Hepatocyte (in vitro differentiated cells): ENCODE measurements at regions not wholly inside any gene's neighbourhood (a gene's known extent, or its start where the extent isn't known, plus 50 kb on each side); places are given as distances from the start of the nearest gene placed in this dataset.

ENCODE experiments used
- DNase-seq: peaks from one replicate; pipeline ENCODE4 v3.0.0-alpha.2; 2016; ENCODE audit warnings: low spot score
- H2AFZ ChIP-seq: fragments of 200-600 bp; sonication (generic); 2 replicates; pipeline ENCODE4 v1.6.0; 2016; ENCODE audit warnings: antibody characterized with exemption, mild to moderate bottlenecking
- H3K27ac ChIP-seq: fragments of 200-600 bp; sonication (generic); 2 replicates; pipeline ENCODE4 v1.5.1; 2016; ENCODE audit warnings: mild to moderate bottlenecking
- H3K27me3 ChIP-seq: fragments of 200-600 bp; sonication (generic); 2 replicates; pipeline ENCODE4 v1.6.1; 2016
- H3K36me3 ChIP-seq: fragments of 200-600 bp; sonication (generic); replicated peaks from 2 replicates; pipeline ENCODE4 v1.5.1; 2016; ENCODE audit warnings: low read depth; ENCODE audit not compliant: insufficient read depth
- H3K4me1 ChIP-seq: fragments of 200-600 bp; sonication (generic); 2 replicates; pipeline ENCODE4 v1.5.1; 2016; ENCODE audit warnings: mild to moderate bottlenecking, moderate library complexity; ENCODE audit not compliant: insufficient read depth
- H3K4me2 ChIP-seq: fragments of 200-600 bp; sonication (generic); 2 replicates; pipeline ENCODE4 v1.6.0; 2016
- H3K4me3 ChIP-seq: fragments of 200-600 bp; sonication (generic); 2 replicates; pipeline ENCODE4 v1.5.1; 2016; ENCODE audit warnings: mild to moderate bottlenecking
- H3K79me2 ChIP-seq: fragments of 200-600 bp; sonication (generic); 2 replicates; pipeline ENCODE4 v1.6.0; 2017; ENCODE audit warnings: mild to moderate bottlenecking
- H3K9me2 ChIP-seq: fragments of 200-600 bp; sonication (generic); replicated peaks from 2 replicates; pipeline ENCODE4 v1.6.0; 2017; ENCODE audit warnings: mild to moderate bottlenecking; ENCODE audit not compliant: insufficient read depth
- H3K9me3 ChIP-seq: fragments of 200-600 bp; sonication (generic); 2 replicates; pipeline ENCODE4 v1.5.1; 2016; ENCODE audit warnings: low read depth, mild to moderate bottlenecking
- H4K20me1 ChIP-seq: fragments of 200-600 bp; sonication (generic); 2 replicates; pipeline ENCODE4 v1.6.0; 2016; ENCODE audit warnings: mild to moderate bottlenecking; ENCODE audit not compliant: insufficient read depth, poor library complexity, severe bottlenecking
- EZH2 ChIP-seq: fragments of 200-600 bp; sonication (generic); IDR thresholded peaks from 2 replicates; pipeline ENCODE4 v1.6.1; 2016; ENCODE audit warnings: antibody characterized with exemption, mild to moderate bottlenecking, borderline replicate concordance
- EZH2phosphoT487 ChIP-seq: fragments of 200-600 bp; sonication (generic); IDR thresholded peaks from one replicate; pipeline ENCODE4 v1.6.1; 2018; ENCODE audit warnings: antibody characterized with exemption, mild to moderate bottlenecking, low read depth, moderate library complexity; ENCODE audit not compliant: unreplicated experiment, severe bottlenecking
- WGBS: methylation state at CpG from one replicate; pipeline ENCODE4 v1.1.6; 2016; ENCODE audit warnings: low lambda C conversion rate; ENCODE audit errors: missing lambda C conversion rate; 5-methylcytosine and 5-hydroxymethylcytosine counted together
- TF ChIP-seq, protein P1 (sequence below): fragments of 200-600 bp; sonication (generic); IDR thresholded peaks from 2 replicates; pipeline ENCODE4 v1.5.1; 2016; ENCODE audit warnings: antibody characterized with exemption, mild to moderate bottlenecking; ENCODE audit not compliant: poor library complexity

GRCh38 chr3:46146548-46146947, 61.6 kb downstream of the CCR1 start:
- Histone ChIP-seq H2AFZ (no peak overlapping the region), H3K36me3 (no peaks in the 10 kb centered on the region), H3K9me2 (no peaks in the 10 kb centered on the region), H4K20me1 (no peaks in the 10 kb centered on the region), H3K4me3 (no peak overlapping the region), H3K27me3 (no peaks in the 10 kb centered on the region), H3K9me3 (no peaks in the 10 kb centered on the region), H3K4me2 (no peak overlapping the region), H3K4me1 (no peaks in the 10 kb centered on the region), H3K79me2 (no peaks in the 10 kb centered on the region), H3K27ac (no peak overlapping the region)
- DNase-seq = no peak
- WGBS = 90% methylated on average over 4 of the region's 4 CpGs
- TF ChIP-seq EZH2phosphoT487 = no peak
- TF ChIP-seq, protein P1, sequence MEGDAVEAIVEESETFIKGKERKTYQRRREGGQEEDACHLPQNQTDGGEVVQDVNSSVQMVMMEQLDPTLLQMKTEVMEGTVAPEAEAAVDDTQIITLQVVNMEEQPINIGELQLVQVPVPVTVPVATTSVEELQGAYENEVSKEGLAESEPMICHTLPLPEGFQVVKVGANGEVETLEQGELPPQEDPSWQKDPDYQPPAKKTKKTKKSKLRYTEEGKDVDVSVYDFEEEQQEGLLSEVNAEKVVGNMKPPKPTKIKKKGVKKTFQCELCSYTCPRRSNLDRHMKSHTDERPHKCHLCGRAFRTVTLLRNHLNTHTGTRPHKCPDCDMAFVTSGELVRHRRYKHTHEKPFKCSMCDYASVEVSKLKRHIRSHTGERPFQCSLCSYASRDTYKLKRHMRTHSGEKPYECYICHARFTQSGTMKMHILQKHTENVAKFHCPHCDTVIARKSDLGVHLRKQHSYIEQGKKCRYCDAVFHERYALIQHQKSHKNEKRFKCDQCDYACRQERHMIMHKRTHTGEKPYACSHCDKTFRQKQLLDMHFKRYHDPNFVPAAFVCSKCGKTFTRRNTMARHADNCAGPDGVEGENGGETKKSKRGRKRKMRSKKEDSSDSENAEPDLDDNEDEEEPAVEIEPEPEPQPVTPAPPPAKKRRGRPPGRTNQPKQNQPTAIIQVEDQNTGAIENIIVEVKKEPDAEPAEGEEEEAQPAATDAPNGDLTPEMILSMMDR = no peak
- no peak for TF ChIP-seq EZH2

DNA sequence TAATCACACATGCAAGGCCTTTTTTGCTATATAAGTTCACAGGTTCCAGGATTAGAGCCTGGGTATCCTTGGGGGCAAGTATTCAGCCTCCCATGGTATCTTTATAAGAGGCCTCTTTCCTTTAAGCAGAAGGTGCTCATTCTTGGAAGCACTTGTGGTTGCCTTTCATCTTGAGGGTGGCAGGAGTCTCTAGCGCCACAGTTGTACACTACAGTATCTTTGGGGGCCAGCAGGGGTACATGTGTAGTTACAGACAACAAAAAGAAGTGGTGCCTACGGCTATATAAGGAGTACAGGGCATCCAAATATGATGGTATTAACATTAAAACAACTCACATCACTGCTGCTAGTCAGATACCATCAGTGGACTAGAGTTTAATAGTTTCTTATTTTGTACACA, 62.1 kb downstream of the CCR1 start:
- WGBS = 40% methylated on average over 2 of the region's 2 CpGs
- Histone ChIP-seq H3K4me3 (no peak overlapping the region), H3K9me3 (no peaks in the 10 kb centered on the region), H3K9me2 (no peaks in the 10 kb centered on the region), H3K27ac (no peak overlapping the region), H3K27me3 (no peaks in the 10 kb centered on the region), H3K36me3 (no peaks in the 10 kb centered on the region), H3K4me2 (no peak overlapping the region), H4K20me1 (no peaks in the 10 kb centered on the region), H3K4me1 (no peaks in the 10 kb centered on the region), H2AFZ (no peak overlapping the region), H3K79me2 (no peaks in the 10 kb centered on the region)
- DNase-seq = no peak
- TF ChIP-seq, protein P1 = no peak
- no peak for TF ChIP-seq EZH2
- TF ChIP-seq EZH2phosphoT487 = no peak

- Histone ChIP-seq H3K4me1 (no peaks in the 10 kb centered on the region), H3K27me3 (no peaks in the 10 kb centered on the region), H4K20me1 (no peaks in the 10 kb centered on the region), H3K36me3 (no peaks in the 10 kb centered on the region), H3K27ac (no peak overlapping the region), H3K79me2 (no peaks in the 10 kb centered on the region), H3K4me2 (no peak overlapping the region), H3K9me2 (no peaks in the 10 kb centered on the region), H3K9me3 (no peaks in the 10 kb centered on the region), H3K4me3 (no peak overlapping the region), H2AFZ (no peak overlapping the region)
- TF ChIP-seq EZH2 (no peak), EZH2phosphoT487 (no peak)
- TF ChIP-seq, protein P1 = no peak
- no peak for DNase-seq
- 87% methylated on average over 1 of the region's 1 CpG for WGBS
These were observed 63.0 kb downstream of the CCR1 start for GRCh38 chr3:46145147-46145546.

DNA sequence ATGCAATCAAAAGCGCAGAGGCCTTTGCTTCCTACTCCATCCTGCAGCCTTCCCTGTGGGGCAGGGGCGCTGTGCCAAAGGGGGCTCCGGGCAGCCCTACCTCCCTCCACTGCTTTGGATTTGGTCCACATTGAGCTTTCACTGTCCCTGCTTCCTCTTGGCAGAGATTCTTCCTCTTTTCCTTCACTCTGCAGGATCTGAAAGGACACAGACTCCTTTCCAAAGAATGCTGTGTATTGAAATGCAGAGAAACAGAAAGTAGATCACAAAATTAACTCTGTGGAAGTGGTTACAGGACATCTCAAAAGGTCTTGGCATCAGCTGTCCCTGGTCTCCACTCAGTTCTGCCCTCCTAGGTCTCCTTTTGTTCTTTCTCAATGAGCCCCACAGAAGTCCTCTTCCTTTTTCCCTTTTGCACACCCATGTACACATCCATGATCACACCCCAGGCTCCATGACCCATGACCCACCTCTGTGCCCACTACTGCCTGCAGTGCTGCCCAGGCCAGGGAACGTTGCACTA, 64.1 kb downstream of the CCR1 start:
- no peak overlapping the region for H2AFZ ChIP-seq
- H3K27ac ChIP-seq = no peak overlapping the region
- no peaks in the 10 kb centered on the region for H3K36me3 ChIP-seq
- DNase-seq = no peak
- no peaks in the 10 kb centered on the region for H3K27me3 ChIP-seq
- H3K9me2 ChIP-seq = no peaks in the 10 kb centered on the region
- H4K20me1 ChIP-seq = no peaks in the 10 kb centered on the region
- 87% methylated on average over 4 of the region's 4 CpGs for WGBS
- H3K79me2 ChIP-seq = no peaks in the 10 kb centered on the region
- no peaks in the 10 kb centered on the region for H3K9me3 ChIP-seq
- no peak for TF ChIP-seq EZH2
- no peak for TF ChIP-seq EZH2phosphoT487
- TF ChIP-seq, protein P1 = no peak
- no peak overlapping the region for H3K4me3 ChIP-seq
- no peaks in the 10 kb centered on the region for H3K4me1 ChIP-seq
- H3K4me2 ChIP-seq = no peak overlapping the region
